ENCODE measurements at regions not wholly inside any gene's neighbourhood (a gene's known extent, or its start where the extent isn't known, plus 50 kb on each side); places are given as distances from the start of the nearest gene placed in this dataset.

- Histone ChIP-seq H3K4me3 (no peak overlapping the region), H3K9ac (ENCODE audit: insufficient read length) (no peak overlapping the region), H3K36me3 (ENCODE audit: insufficient read depth, low read length) (no peaks in the 10 kb centered on the region), H3K9me3 (ENCODE audit: low read depth, low read length) (no peaks in the 10 kb centered on the region), H3K27ac (no peak overlapping the region)
- no peak for TF ChIP-seq POLR2AphosphoS5 (IDR thresholded peaks at IDR 0.05; ENCODE audit: borderline replicate concordance, low read depth, low read length)
- TF ChIP-seq EZH2 (IDR thresholded peaks at IDR 0.05) = no peak
- no peak for TF ChIP-seq FOXP2 (optimal IDR thresholded peaks at IDR 0.05; ENCODE audit: control extremely low read depth, extremely low read length, insufficient read depth)
- DNase-seq (ENCODE audit: low read depth, low spot score) = no peak
Observed at GRCh38 chr6:166752928-166753721, 126.1 kb upstream of the RPS6KA2 start.

GRCh38 chr6:166752097-166752496, 125.0 kb upstream of the RPS6KA2 start:
- no peak overlapping the region for H3K4me3 ChIP-seq
- no peaks in the 10 kb centered on the region for H3K36me3 ChIP-seq (ENCODE audit: insufficient read depth, low read length)
- H3K27ac ChIP-seq = no peak overlapping the region
- no peak overlapping the region for H3K9ac ChIP-seq (ENCODE audit: insufficient read length)
- no peaks in the 10 kb centered on the region for H3K9me3 ChIP-seq (ENCODE audit: low read depth, low read length)
- TF ChIP-seq POLR2AphosphoS5 (IDR thresholded peaks at IDR 0.05; ENCODE audit: borderline replicate concordance, low read depth, low read length) (no peak), EZH2 (IDR thresholded peaks at IDR 0.05) (no peak), FOXP2 (optimal IDR thresholded peaks at IDR 0.05; ENCODE audit: control extremely low read depth, extremely low read length, insufficient read depth) (no peak)
- no peak for DNase-seq (ENCODE audit: low read depth, low spot score)

GRCh38 chr6:166751051-166751595, 124.1 kb upstream of the RPS6KA2 start:
- H3K27ac ChIP-seq = no peak overlapping the region
- TF ChIP-seq FOXP2 (optimal IDR thresholded peaks at IDR 0.05; ENCODE audit: control extremely low read depth, extremely low read length, insufficient read depth) (no peak), EZH2 (IDR thresholded peaks at IDR 0.05) (no peak), POLR2AphosphoS5 (IDR thresholded peaks at IDR 0.05; ENCODE audit: borderline replicate concordance, low read depth, low read length) (no peak)
- H3K9ac ChIP-seq (ENCODE audit: insufficient read length) = no peak overlapping the region
- no peaks in the 10 kb centered on the region for H3K36me3 ChIP-seq (ENCODE audit: insufficient read depth, low read length)
- no peak for DNase-seq (ENCODE audit: low read depth, low spot score)
- no peaks in the 10 kb centered on the region for H3K9me3 ChIP-seq (ENCODE audit: low read depth, low read length)
- H3K4me3 ChIP-seq = no peak overlapping the region

GRCh38 chr6:166750108-166750793, 123.2 kb upstream of the RPS6KA2 start:
- Histone ChIP-seq H3K27ac (no peak overlapping the region), H3K9ac (ENCODE audit: insufficient read length) (no peak overlapping the region), H3K4me3 (no peak overlapping the region), H3K9me3 (ENCODE audit: low read depth, low read length) (no peaks in the 10 kb centered on the region), H3K36me3 (ENCODE audit: insufficient read depth, low read length) (no peaks in the 10 kb centered on the region)
- no peak for DNase-seq (ENCODE audit: low read depth, low spot score)
- TF ChIP-seq EZH2 (IDR thresholded peaks at IDR 0.05) = no peak

- Histone ChIP-seq H3K4me3 (no peak overlapping the region), H3K9ac (ENCODE audit: insufficient read length) (no peak overlapping the region), H3K36me3 (ENCODE audit: insufficient read depth, low read length) (no peaks in the 10 kb centered on the region), H3K27ac (no peak overlapping the region), H3K9me3 (ENCODE audit: low read depth, low read length) (no peaks in the 10 kb centered on the region)
- DNase-seq (ENCODE audit: low read depth, low spot score) = no peak
- no peak for TF ChIP-seq EZH2 (IDR thresholded peaks at IDR 0.05)
Observed at GRCh38 chr6:166749666-166750065, 122.6 kb upstream of the RPS6KA2 start.

- no peak overlapping the region for H3K9ac ChIP-seq (ENCODE audit: insufficient read length)
- DNase-seq (ENCODE audit: low read depth, low spot score) = no peak
Observed at GRCh38 chr6:166747644-166748595, 120.9 kb upstream of the RPS6KA2 start.

GRCh38 chr6:166745801-166746668, 119.0 kb upstream of the RPS6KA2 start:
- no peak overlapping the region for H3K9ac ChIP-seq (ENCODE audit: insufficient read length)
- no peaks in the 10 kb centered on the region for H3K9me3 ChIP-seq (ENCODE audit: low read depth, low read length)
- no peaks in the 10 kb centered on the region for H3K36me3 ChIP-seq (ENCODE audit: insufficient read depth, low read length)
- no peak overlapping the region for H3K27ac ChIP-seq
- no peak for DNase-seq (ENCODE audit: low read depth, low spot score)
- TF ChIP-seq FOXP2 (optimal IDR thresholded peaks at IDR 0.05; ENCODE audit: control extremely low read depth, extremely low read length, insufficient read depth) = no peak
- no peak for TF ChIP-seq POLR2AphosphoS5 (IDR thresholded peaks at IDR 0.05; ENCODE audit: borderline replicate concordance, low read depth, low read length)
- TF ChIP-seq EZH2 (IDR thresholded peaks at IDR 0.05) = no peak
- no peak overlapping the region for H3K4me3 ChIP-seq

More at GRCh38 chr6:166747644-166748595, 120.9 kb upstream of the RPS6KA2 start:
- H3K4me3 ChIP-seq = no peak overlapping the region
- TF ChIP-seq POLR2AphosphoS5 (IDR thresholded peaks at IDR 0.05; ENCODE audit: borderline replicate concordance, low read depth, low read length) (no peak), FOXP2 (optimal IDR thresholded peaks at IDR 0.05; ENCODE audit: control extremely low read depth, extremely low read length, insufficient read depth) (no peak), EZH2 (IDR thresholded peaks at IDR 0.05) (no peak)
- H3K36me3 ChIP-seq (ENCODE audit: insufficient read depth, low read length) = no peaks in the 10 kb centered on the region
- H3K27ac ChIP-seq = no peak overlapping the region
- no peaks in the 10 kb centered on the region for H3K9me3 ChIP-seq (ENCODE audit: low read depth, low read length)
